ENCODE measurements at regions not wholly inside any gene's neighbourhood (a gene's known extent, or its start where the extent isn't known, plus 50 kb on each side); places are given as distances from the start of the nearest gene placed in this dataset.

DNA sequence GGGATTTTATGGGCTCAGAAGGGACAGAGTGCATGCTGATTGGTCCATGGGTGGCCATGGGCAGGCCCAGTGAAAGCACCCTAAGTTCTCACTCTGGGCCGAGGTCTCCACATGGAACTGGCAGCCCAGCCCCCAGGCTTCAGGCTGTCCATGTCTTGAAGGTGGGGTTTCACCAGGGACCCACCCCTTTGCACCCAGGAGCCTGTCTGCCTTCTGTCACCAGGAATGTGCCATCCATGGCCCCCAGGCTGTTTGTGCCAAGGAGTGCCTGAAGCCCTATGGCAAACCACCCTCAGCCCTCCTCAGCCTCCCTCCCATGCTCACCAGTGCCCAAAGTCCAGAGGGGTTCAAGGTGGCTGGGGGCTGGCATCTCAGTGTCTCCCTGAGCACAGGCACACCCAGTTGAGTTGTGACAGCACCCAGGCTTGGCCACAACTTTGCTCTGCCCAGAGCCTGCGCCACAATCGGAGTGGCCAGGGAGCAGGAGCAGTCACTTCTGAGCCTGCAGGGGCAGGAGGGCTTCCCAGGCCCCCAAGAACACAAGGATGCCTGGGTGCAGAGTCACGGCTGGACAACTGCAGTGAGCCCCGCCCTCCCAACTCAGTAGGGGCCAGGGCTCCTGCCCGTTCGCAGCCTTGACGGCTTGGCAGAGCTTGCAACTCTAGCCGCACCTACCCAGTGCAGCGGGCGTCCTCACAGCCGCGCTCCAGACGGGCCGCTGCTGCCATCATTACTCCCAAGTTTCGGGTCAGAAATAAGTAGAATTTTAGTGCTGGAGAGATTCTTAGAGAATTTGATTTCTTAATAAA lies 185.3 kb upstream of the NUDT6 start:
- no peak overlapping the region for H3K4me2 ChIP-seq (ENCODE audit: low read length)
- TF ChIP-seq, protein P1, sequence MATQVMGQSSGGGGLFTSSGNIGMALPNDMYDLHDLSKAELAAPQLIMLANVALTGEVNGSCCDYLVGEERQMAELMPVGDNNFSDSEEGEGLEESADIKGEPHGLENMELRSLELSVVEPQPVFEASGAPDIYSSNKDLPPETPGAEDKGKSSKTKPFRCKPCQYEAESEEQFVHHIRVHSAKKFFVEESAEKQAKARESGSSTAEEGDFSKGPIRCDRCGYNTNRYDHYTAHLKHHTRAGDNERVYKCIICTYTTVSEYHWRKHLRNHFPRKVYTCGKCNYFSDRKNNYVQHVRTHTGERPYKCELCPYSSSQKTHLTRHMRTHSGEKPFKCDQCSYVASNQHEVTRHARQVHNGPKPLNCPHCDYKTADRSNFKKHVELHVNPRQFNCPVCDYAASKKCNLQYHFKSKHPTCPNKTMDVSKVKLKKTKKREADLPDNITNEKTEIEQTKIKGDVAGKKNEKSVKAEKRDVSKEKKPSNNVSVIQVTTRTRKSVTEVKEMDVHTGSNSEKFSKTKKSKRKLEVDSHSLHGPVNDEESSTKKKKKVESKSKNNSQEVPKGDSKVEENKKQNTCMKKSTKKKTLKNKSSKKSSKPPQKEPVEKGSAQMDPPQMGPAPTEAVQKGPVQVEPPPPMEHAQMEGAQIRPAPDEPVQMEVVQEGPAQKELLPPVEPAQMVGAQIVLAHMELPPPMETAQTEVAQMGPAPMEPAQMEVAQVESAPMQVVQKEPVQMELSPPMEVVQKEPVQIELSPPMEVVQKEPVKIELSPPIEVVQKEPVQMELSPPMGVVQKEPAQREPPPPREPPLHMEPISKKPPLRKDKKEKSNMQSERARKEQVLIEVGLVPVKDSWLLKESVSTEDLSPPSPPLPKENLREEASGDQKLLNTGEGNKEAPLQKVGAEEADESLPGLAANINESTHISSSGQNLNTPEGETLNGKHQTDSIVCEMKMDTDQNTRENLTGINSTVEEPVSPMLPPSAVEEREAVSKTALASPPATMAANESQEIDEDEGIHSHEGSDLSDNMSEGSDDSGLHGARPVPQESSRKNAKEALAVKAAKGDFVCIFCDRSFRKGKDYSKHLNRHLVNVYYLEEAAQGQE (IDR thresholded peaks at IDR 0.05; ENCODE audit: borderline replicate concordance) = no peak
- TF ChIP-seq POLR2AphosphoS5 (IDR thresholded peaks at IDR 0.05) (no peak), RAD21 (conservative IDR thresholded peaks at IDR 0.05) (no peak), TAF1 (IDR thresholded peaks at IDR 0.05; ENCODE audit: low read depth) (no peak), MXI1 (conservative IDR thresholded peaks at IDR 0.05; ENCODE audit: poor library complexity, severe bottlenecking) (no peak)
- no peaks in the 10 kb centered on the region for H4K20me1 ChIP-seq (ENCODE audit: insufficient read depth)
- no peak overlapping the region for H3K27ac ChIP-seq (ENCODE audit: low read length)
- no peak overlapping the region for H2AFZ ChIP-seq (ENCODE audit: low read depth, low read length)
- no peak overlapping the region for H3K9ac ChIP-seq (ENCODE audit: low read length)
- H3F3A ChIP-seq (ENCODE audit: insufficient read depth, low read length, poor library complexity, severe bottlenecking) = no peaks in the 10 kb centered on the region
- H3K9me2 ChIP-seq (ENCODE audit: insufficient read depth, low read length) = no peaks in the 10 kb centered on the region
- H3K4me3 ChIP-seq (ENCODE audit: low read length) = no peak overlapping the region
- H3K9me3 ChIP-seq (ENCODE audit: low read length) = no peaks in the 10 kb centered on the region
- H3K79me2 ChIP-seq (replicated peaks; ENCODE audit: insufficient read depth, low read length) = no peaks in the 10 kb centered on the region
- H3K27me3 ChIP-seq (ENCODE audit: insufficient read depth, low read depth, low read length) = no peaks in the 10 kb centered on the region
- H3K36me3 ChIP-seq (ENCODE audit: insufficient read depth, low read length) = no peaks in the 10 kb centered on the region

DNA sequence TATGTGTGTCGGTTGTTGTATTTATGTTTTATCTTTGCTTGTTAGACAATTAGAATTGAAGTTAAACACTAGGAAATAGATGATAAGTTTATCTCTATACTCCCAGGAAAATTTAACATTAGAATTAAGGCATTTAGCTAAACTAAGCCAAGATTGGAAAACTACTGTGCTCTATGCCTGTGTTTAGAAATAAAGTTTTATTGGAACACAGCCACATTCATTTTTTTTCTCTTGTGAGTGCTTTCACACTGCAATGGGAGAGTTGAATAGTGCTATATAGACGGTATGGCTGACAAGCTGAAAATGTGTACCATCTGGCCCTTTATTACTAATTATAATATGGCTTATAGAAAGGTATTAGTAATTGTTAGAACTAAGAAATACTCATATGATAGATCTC lies 186.7 kb upstream of the NUDT6 start:
- H4K20me1 ChIP-seq (ENCODE audit: insufficient read depth) = no peaks in the 10 kb centered on the region
- no peaks in the 10 kb centered on the region for H3K36me3 ChIP-seq (ENCODE audit: insufficient read depth, low read length)
- no peaks in the 10 kb centered on the region for H3K9me3 ChIP-seq (ENCODE audit: low read length)
- H3K4me3 ChIP-seq (ENCODE audit: low read length) = no peak overlapping the region
- H3K9me2 ChIP-seq (ENCODE audit: insufficient read depth, low read length) = no peaks in the 10 kb centered on the region
- H3K27ac ChIP-seq (ENCODE audit: low read length) = no peak overlapping the region
- H2AFZ ChIP-seq (ENCODE audit: low read depth, low read length) = no peak overlapping the region
- no peak overlapping the region for H3K9ac ChIP-seq (ENCODE audit: low read length)
- TF ChIP-seq, protein P2, sequence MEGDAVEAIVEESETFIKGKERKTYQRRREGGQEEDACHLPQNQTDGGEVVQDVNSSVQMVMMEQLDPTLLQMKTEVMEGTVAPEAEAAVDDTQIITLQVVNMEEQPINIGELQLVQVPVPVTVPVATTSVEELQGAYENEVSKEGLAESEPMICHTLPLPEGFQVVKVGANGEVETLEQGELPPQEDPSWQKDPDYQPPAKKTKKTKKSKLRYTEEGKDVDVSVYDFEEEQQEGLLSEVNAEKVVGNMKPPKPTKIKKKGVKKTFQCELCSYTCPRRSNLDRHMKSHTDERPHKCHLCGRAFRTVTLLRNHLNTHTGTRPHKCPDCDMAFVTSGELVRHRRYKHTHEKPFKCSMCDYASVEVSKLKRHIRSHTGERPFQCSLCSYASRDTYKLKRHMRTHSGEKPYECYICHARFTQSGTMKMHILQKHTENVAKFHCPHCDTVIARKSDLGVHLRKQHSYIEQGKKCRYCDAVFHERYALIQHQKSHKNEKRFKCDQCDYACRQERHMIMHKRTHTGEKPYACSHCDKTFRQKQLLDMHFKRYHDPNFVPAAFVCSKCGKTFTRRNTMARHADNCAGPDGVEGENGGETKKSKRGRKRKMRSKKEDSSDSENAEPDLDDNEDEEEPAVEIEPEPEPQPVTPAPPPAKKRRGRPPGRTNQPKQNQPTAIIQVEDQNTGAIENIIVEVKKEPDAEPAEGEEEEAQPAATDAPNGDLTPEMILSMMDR (IDR thresholded peaks at IDR 0.05; ENCODE audit: poor library complexity, severe bottlenecking) = no peak
- no peak for TF ChIP-seq EP300 (conservative IDR thresholded peaks at IDR 0.05; ENCODE audit: poor library complexity, severe bottlenecking)
- no peak for TF ChIP-seq EZH2 (IDR thresholded peaks at IDR 0.05; ENCODE audit: borderline replicate concordance, insufficient read depth, low read length, poor library complexity, severe bottlenecking)
- no peak for TF ChIP-seq POLR2AphosphoS5 (IDR thresholded peaks at IDR 0.05)
- no peak for TF ChIP-seq TAF1 (IDR thresholded peaks at IDR 0.05; ENCODE audit: low read depth)
- no peak for TF ChIP-seq SMC3 (conservative IDR thresholded peaks at IDR 0.05; ENCODE audit: poor library complexity)
- TF ChIP-seq MXI1 (conservative IDR thresholded peaks at IDR 0.05; ENCODE audit: poor library complexity, severe bottlenecking) = no peak
- TF ChIP-seq RAD21 (conservative IDR thresholded peaks at IDR 0.05) = no peak
- TF ChIP-seq, protein P1 (IDR thresholded peaks at IDR 0.05; ENCODE audit: borderline replicate concordance) = no peak
- no peak overlapping the region for H3K4me2 ChIP-seq (ENCODE audit: low read length)
- no peaks in the 10 kb centered on the region for H3K27me3 ChIP-seq (ENCODE audit: insufficient read depth, low read depth, low read length)
- no peaks in the 10 kb centered on the region for H3K79me2 ChIP-seq (replicated peaks; ENCODE audit: insufficient read depth, low read length)
- H3F3A ChIP-seq (ENCODE audit: insufficient read depth, low read length, poor library complexity, severe bottlenecking) = no peaks in the 10 kb centered on the region
